ENCODE measurements at regions not wholly inside any gene's neighbourhood (a gene's known extent, or its start where the extent isn't known, plus 50 kb on each side); places are given as distances from the start of the nearest gene placed in this dataset.
"Not testable (repeated sequence)": the region's sequence is repeated elsewhere in the genome, so short reads cannot be mapped to it uniquely, and the experiment has no call there.

DNA sequence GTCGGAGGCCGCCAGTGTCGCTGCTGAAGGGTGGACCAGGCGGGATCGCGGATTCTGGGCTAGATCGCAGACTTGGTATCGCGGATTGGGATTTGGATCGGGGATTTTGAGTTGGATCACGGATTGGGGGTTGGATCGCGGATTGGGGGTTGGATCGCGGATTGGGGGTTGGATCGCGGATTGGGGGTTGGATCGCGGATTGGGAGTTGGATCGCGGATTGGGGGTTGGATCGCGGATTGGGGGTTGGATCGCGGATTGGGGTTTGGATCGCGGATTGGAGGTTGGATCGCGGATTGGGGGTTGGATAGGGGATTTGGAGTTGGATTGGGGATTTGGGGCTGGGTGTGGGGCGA lies 93.1 kb upstream of the THOC3 start:
- DNase-seq = not testable (repeated sequence)

DNA sequence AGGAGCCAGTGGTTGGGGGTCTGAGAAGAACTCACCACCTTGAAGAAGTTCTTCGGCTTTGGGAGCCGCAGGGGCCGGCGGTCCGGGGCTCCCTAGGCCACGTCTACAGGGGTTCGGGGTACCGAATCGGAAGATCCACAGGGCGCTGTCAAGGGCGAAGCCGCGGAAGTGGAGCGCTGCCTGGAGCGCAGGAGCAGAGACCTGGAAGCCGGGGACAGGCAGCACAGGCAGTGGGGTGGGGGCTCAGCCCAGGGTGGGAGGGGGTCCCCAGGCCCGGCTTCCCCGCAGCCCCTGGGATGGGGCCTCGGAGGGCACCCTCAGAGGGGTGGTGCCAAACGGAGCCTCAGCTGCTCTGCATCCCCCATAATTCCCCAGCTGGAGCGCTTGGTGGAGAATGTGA lies 93.5 kb upstream of the THOC3 start:
- DNase-seq = not testable (repeated sequence)

DNA sequence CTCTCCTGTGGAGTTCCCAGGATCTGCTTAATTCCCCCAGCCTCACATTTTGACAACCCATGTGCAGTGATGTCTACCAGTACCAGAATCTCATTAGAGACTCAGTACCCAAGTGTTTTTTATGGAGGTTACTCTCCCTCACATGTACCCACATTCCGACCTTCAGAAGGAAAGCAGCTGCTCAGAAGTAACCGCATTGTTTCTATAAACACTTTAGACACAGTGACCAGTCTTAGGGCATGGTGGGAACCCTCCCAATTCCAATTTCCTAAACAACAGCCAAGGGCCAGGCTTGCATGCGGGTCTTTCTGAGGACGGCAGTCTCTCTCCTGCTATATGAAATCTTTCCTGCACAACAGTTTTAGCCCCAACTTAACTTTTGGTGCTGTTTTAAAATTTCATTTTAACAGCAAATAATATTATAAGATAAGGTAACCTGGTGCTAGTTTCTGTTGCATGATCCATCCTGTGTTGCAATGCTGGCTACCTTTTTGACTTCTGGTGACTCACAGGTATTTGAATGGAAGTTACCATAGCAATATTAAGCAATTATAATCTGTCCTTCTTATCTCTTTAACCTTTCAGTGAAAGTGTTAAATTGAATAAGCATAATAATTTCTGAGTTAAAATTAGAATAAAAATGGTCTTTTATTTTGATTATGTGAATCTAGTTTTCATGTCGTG lies 98.3 kb upstream of the THOC3 start:
- DNase-seq = not testable (repeated sequence)

DNA sequence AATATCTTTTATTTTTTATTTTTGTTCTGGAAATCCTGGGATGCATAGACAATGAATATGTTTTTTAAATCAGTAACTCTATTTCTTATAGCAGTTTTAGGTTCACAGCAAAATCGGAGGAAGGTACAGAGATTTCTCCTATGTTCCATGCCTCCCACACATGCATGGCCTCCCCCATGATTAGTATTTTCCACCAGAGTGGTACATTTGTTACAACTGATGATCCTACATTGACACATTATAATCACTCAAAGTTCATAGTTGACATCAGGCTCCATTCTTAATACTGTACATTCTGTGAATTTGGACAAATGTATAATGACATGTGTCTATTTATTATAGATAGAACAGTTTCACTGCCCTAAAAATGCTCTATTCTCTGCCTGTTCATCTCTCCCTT lies 99.0 kb upstream of the THOC3 start:
- DNase-seq = not testable (repeated sequence)

DNA sequence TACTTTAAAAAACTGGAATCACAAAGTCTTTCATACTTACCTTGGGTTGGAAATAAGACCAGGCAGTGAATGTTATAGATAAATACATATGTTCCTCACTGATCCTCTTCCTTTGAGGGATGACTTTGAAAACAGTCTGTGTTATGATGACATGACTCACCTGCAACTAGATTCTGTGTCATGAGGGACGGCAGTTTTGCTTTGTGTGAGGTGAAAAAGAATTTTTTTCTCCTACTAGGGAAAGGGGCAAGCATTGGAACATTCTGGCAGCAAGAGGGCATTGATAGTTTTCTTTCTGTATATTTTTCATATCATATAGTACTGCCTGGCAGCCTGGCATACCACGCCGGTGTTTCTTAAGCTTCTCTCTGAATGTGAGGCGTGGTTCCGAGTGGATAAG lies 99.8 kb upstream of the THOC3 start:
- DNase-seq = not testable (repeated sequence)

DNA sequence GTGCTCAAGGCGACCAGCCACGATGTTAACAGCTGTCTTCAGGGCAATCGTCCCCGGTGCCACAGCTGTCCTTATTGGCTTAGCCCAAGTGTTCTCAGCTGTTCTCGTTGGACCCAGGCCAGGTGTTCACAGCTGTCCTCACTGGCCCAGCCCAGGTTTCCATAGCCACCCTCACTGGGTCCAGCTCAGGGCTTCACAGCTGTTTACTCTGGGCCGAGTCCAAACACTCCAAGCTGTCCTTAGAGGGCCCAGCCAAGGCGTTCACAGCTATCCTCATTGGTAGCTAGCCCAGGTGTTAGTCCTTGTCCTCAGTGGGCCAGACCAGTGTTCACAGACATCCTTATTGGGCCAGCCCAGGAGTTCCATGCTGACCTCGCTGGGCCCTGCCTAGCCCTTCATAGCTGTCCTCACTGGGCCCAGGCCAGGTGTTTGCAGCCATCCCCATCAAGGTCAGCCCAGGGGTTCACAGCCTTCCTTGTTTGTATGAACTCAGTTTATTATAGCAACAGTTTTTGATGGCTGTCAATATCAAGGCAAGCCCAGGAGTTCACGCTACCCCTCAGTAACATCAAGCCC lies 106.0 kb upstream of the THOC3 start:
- DNase-seq = not testable (repeated sequence)

DNA sequence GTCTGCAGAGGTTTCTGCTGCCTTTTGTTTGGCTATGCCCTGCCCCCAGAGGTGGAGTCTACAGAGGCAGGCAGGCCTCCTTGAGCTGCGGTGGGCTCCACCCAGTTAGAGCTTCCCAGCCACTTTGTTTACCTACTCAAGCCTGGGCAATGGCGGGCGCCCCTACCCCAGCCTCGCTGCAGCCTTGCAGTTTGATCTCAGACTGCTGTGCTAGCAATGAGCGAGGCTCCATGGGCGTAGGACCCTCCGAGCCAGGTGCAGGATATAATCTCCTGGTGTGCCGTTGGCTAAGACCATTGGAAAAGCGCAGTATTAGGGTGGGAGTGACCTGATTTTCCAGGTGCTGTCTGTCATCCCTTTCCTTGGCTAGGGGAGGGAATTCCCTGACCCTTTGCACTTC lies 115.6 kb upstream of the THOC3 start:
- DNase-seq = not testable (repeated sequence)

DNA sequence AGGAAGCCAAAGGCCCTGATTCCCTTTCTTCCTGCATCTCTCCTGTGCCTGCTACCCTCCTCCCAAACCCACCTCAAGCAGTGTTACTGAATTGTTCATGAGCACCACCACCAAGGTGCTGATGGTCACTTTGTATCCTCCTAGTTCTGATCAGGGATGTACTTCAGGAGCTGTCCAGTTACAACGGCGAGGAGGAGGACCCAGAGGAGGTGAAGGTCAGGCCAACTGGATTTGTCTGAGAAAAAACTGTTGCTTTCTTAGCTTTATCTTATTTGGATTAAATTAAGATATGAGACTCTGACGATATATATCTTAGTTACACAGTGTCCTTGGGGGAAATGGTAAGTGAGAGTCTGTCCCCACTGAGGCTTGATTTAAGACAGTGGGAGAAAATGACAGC lies 135.0 kb upstream of the THOC3 start:
- DNase-seq = not testable (repeated sequence)

DNA sequence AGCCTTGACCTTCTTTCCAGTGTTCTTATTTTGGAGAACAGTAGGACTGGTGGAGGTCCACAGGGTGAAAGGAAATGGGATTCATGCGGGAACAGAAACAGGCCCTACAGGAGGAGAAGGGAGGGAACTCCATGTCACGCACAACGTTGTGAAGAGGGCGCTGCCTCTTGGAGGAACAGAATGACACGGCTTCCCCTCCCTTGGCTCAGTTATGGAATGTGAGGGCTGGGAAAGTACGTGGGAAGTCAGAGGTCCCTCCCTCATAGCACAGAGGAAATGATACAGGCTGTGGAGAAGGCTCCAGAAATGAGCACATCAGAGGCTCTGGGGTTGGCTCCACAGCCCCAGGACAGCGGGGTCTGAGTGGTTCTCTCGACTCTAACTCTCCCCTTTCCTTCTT lies 125.3 kb upstream of the SIMC1 start:
- DNase-seq = not testable (repeated sequence)

DNA sequence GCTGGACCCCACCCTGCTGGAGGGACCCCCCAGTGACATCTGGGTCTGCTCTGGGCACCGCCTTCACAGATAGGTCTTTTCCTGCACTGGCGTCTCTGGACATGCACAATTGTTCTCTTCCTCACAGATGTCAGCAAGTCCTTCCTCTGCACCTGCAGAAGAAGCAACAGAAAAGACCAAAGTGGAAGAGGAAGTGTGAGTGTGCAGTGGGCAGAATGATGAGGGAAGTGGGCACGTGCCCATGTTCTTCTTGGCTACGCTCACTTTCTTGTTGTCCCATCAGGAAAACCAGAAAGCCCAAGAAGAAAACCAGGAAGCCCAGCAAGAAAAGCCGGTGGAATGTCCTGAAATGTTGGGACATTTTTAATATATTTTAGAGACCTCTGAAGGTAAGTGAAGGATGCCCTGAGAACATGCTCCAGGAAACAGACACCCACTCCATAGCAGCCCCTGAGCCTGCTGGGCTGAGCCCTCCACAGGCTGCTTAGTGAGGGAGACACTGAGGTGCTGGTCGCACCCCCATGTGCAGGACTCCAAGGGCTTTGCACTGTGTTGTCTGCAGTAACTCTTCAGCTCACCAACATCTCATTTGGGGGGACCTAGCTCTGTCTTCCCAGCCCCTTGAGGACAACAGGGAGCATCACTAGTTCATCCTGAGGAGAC lies 124.4 kb upstream of the SIMC1 start:
- not testable (repeated sequence) for DNase-seq

DNA sequence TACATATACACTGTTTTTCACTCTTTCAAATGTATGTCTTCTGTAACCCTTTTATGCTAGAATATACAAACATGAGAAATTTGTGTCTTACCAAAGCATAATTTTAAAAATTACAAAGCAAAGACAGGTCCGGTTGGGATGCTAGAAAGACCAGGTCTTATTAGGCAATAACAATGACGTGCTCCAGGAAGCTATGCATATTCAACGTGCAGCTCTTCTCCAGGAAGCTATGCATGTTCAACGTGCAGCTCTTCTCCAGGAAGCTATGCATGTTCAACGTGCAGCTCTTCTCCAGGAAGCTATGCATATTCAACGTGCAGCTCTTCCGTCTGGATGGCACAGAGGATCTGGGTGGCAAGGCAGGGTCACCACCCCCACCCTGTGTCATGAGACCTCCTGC lies 123.4 kb upstream of the SIMC1 start:
- DNase-seq = not testable (repeated sequence)

DNA sequence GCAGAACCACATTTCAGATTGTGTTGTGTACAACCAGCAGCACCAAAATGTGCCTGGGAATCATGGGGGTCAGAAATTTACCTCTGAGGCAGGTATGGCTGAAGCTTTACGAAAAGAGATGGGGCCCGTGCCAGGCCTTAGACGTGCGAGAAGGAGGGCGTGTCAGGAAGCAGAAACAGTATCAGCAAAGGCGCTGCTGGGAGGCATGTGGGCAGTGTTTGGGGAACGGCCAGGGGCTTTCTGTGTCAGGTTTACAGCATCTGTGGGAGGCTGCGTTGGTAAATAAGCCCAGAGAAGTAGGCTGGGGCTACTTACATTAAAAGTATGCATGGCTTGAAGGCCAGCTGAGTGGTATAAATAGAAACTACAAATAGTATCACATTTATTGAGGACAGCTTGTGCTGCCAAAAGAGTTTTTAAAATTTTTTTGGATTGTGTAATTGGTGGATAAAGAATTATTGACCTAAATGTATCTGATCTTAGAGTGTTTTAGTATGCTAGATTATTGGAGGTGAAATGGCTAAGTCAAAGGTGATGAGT lies 120.5 kb upstream of the SIMC1 start:
- not testable (repeated sequence) for DNase-seq

DNA sequence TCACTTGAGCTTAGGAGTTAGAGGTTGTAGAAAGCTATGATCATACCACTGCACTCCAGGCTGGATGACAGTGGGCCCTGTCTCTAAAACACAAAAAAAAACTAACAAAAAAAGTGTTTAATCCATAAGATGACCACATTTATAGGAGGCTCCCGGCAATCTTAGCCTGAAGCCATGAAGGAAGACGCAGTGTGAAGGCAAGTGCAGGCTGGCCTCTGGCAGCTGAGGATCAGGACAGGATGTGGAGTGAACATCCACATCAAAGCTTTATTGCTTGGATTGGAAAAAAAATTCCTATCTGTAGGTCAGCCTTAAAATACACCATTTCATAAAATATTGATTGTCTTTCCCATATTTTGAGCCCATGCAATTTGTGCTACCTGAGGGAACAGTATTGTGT lies 115.9 kb upstream of the SIMC1 start:
- DNase-seq = not testable (repeated sequence)

DNA sequence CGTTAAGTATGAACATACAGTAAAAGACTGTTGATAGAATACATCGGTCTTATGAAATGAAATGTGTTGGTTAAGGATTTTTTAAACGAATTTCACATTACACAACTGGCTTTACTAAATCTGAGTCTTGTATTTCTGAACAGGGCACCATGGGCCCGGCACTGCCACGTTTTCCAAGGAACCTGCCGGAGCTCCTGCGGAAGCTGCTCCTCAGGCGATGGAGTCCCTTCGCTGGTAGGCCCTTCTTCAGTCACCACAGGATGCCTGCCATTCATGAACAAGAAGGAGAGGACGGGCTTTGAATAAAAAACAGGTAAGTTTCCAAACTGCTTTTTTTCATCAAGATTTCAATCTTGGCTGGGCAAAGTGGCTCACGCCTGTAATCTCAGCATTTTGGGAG lies 114.1 kb upstream of the SIMC1 start:
- not testable (repeated sequence) for DNase-seq

DNA sequence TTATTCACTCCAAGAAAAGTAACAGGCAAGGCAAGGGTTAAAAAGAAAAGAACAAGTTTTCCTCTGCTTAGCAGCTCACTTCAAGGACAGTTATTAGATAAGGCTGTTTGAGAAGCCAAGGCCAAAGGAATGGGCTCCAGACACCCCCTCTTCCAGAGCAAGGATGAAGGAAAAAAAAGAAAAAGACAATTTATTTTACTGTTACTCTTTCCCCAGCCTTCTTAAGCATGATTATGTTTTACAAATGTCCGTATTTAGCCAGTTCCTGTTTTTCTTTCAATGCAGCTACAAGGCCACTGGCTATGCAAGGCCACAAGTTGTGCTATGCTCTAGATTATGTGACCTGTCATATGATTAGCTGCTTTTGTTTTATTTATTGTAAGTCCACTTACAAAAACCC lies 106.5 kb upstream of the SIMC1 start:
- DNase-seq = no peak

DNA sequence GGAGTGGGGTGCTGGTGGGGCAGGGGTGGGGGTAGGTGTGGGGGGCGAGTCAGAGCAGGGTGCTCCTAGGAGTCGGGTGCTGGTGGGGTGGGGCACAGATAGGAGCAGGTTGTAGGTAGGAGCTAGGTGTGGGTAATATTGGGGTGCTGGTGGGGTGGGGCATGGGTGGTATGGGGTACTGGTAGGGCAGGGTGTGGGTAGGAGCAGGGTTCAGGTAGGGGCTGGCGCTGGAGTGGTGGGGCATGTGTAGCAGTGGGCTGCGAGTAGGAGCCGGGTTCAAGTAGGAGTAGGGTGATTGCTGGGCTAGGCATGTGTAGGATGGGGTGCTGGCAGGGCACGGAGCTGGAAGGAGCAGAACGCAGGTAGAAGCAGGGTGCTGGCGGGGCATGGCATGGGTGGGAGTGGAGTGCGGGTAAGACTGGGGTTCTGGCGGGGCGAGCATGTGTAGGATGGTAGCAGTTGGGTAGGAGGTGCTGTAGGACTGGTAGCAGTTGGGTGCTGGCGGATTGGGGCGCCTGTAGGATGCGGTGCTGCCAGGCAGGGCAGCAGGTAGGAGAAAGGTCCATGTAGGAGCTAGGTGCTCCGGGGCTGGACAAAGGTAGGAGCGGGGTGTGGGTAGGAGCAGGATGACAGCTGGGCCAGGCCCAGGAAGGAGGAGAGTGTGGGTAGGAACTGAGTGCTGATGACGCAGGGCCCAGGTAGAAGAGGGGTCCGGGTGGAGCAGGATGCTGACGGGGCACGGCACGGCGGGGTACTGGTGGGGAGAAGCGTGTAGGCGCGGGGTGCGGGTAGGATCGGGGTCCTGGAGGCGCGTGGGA lies 105.5 kb upstream of the SIMC1 start:
- no peak for DNase-seq

DNA sequence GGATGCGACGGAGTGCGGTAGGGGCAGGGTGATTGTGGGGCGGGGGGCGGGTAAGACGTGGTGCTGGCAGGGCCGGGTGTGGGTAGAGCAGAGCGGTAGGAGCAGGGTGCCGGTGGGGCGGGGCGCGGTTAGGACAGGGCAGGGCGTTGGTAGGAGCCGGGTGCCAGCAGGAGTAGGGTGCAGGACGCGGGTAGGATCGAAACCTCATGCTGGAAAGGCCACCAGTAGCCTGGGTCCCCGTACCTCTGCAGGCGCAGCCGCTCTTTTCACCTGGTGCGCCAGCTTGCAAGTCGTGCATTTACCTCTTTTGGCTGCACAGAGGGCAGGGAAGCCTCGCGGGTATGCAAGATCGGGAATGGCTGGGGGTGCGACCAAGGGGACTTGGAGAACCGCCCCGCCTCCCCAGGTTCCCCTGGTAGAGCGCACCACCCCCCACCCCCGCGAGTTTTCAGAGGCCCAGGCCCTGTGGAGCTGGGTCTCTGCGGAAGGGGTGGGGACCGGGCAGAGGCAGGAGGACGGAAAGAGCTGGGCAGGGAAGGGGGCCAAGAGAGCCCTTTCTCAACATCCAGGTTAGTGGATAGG lies 104.8 kb upstream of the SIMC1 start:
- DNase-seq = no peak

DNA sequence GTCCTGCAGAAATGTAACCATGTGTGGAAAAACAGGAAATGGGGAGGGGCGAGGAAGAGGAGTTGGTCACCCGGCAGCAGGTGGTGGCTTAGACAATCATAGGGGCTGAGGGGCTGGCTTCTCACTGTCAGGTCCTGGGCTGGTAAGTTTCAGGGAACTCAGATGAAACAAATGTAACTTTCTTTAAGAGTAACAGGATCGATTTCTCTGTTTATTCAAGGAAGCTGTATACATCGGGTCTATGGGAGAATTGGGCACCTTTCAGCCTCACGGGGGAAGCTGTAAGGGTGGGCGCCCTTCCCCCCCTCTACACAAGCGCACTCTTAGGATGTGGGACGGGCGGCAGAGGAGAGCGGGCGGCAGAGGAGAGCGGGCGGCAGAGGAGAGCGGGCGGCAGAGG lies 104.3 kb upstream of the SIMC1 start:
- DNase-seq = no peak

DNA sequence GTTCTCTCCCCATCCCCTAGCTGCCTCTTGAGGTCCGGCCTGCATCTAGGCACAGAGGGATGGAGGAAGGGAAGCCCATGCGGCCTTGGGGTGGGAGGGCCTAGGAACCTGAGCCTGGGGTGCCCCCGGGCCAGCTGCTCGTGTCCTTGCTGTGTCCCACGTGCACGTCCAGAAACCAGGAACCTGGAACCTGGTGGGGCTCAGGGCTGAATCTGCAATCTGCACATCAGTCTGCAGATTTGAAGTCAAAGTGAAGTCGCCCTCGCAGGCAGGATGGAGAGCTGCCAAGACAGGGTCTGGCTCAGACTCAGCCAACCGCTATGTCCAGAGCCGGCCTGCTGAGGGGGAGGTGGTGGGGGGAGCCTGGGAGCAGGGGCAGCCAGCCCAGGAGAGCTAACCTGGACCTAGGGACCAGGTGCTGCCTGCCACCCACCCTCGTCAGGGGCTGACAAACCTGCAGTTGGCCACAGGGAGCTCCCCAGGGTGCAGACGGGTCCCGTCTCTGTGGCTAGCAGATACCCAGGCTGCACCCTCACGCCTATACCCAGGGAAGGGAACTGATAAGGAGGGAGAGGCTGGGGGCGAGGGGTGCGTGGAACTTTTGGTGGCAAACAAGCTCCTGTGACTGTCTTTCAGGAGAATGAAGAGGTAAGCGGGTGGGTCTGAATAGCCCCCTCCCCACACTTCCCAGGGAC lies 103.5 kb upstream of the SIMC1 start:
- no peak for DNase-seq

DNA sequence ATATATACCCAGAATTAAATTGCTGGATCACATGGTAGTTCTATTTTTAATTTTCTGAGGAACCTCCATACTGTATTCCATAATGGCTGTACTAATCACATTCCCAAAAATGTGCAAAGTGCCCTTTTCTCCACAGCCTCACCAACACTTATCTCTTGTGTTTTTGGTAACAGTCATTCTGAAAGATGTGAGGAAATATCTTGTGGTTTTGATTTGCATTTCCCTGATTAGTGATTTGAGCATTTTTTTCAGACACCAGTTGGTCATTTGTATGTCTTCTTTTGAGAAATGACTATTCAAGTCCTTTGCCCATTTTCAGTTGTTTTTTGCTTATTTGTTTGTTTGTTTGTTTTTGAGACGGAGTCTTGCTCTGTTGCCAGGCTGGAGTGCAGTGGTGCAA lies 98.1 kb upstream of the SIMC1 start:
- DNase-seq = not testable (repeated sequence)

DNA sequence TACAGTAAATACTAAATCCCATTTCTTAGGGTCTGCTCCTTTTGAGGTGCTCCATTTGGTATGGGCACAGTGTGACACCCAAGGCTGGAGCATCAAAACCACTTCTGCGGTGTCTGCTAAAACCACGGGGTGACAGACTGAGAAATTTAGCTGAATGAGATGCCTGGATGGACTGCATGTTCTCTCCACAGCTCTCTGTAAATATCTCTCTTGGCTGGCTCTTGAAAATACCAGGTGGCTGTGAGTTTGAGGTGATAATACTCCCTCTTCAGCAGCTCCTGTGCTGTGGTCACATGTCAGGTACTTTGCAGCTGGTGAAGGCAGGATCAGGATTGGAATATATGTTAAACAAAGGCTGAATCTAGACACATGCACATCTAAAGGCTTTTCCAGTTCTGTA lies 93.7 kb upstream of the SIMC1 start:
- DNase-seq = peak in 1 of 2 experiments; percentile 54

DNA sequence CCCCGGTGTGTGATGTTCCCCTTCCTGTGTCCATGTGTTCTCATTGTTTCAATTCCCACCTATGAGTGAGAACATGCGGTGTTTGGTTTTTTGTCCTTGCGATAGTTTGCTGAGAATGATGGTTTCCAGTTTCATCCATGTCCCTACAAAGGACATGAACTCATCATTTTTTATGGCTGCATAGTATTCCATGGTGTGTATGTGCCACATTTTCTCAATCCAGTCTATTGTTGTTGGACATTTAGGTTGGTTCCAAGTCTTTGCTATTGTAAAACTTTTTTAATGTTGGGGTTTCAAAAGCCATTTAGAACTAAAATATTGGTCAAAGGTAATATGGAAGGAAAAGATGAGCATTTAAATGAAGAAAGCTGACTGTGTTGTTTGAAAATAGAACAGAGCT lies 88.3 kb upstream of the SIMC1 start:
- DNase-seq = not testable (repeated sequence)
